Thymus (tissue), 11 donors: ENCODE measurements at regions not wholly inside any gene's neighbourhood (a gene's known extent, or its start where the extent isn't known, plus 50 kb on each side); places are given as distances from the start of the nearest gene placed in this dataset.

ENCODE experiments used
- DNase-seq, 9 donors: peaks; one replicate each; pipeline ENCODE4 v3.0.0-alpha.2; 2013; ENCODE audit warnings: low spot score in 9 of 9, low read depth in 6 of 9, missing footprints in 1 of 9
- H3K27ac ChIP-seq, 2 donors: one replicate each; pipeline ENCODE4 v1.5.1; 2013; ENCODE audit warnings: control low read depth in 1 of 2, low read depth in 1 of 2, low read length in 1 of 2, mild to moderate bottlenecking in 1 of 2, moderate library complexity in 1 of 2
- H3K27me3 ChIP-seq, 2 donors: one replicate each; pipeline ENCODE4 v1.5.1; 2013; ENCODE audit warnings: low read length in 1 of 2; ENCODE audit not compliant: control insufficient read depth in 2 of 2, insufficient read depth in 1 of 2
- H3K36me3 ChIP-seq, 2 donors: one replicate each; pipeline ENCODE4 v1.5.1; 2013; ENCODE audit warnings: low read length in 1 of 2, mild to moderate bottlenecking in 1 of 2, moderate library complexity in 1 of 2; ENCODE audit not compliant: control insufficient read depth in 2 of 2, insufficient read depth in 2 of 2
- H3K4me1 ChIP-seq, 2 donors: one replicate each; pipeline ENCODE4 v1.5.1; 2013; ENCODE audit warnings: low read length in 2 of 2; ENCODE audit not compliant: control insufficient read depth in 2 of 2, insufficient read depth in 2 of 2
- H3K4me3 ChIP-seq, 2 donors: one replicate each; pipeline ENCODE4 v1.5.1; 2013; ENCODE audit warnings: low read length in 2 of 2, control low read depth in 1 of 2, mild to moderate bottlenecking in 1 of 2
- H3K9me3 ChIP-seq, 2 donors: one replicate each; pipeline ENCODE4 v1.5.1; 2013; ENCODE audit warnings: low read length in 1 of 2, mild to moderate bottlenecking in 1 of 2; ENCODE audit not compliant: control insufficient read depth in 2 of 2, insufficient read depth in 1 of 2
- WGBS: extraction: QIAGEN DNeasy Blood & Tissue Kit; methylation state at CpG from one replicate; pipeline ENCODE4 v1.1.7; 2013; 5-methylcytosine and 5-hydroxymethylcytosine counted together
- donor health status: healthy.

GRCh38 chr9:129354498-129354897 lies 176.4 kb upstream of the IER5L start:
- H3K36me3 ChIP-seq = no peaks in the 10 kb centered on the region
- H3K9me3 ChIP-seq = peaks cover 0 to 16% of the 10 kb centered on the region in 2 donors
- H3K4me3 ChIP-seq = no peak overlapping the region
- H3K27ac ChIP-seq = no peak overlapping the region
- no peak for DNase-seq
- WGBS = 97% methylated on average over 7 of the region's 7 CpGs
- peaks cover 11 to 21% of the 10 kb centered on the region in 2 donors for H3K4me1 ChIP-seq
- peaks cover 11 to 32% of the 10 kb centered on the region in 2 donors for H3K27me3 ChIP-seq

DNA sequence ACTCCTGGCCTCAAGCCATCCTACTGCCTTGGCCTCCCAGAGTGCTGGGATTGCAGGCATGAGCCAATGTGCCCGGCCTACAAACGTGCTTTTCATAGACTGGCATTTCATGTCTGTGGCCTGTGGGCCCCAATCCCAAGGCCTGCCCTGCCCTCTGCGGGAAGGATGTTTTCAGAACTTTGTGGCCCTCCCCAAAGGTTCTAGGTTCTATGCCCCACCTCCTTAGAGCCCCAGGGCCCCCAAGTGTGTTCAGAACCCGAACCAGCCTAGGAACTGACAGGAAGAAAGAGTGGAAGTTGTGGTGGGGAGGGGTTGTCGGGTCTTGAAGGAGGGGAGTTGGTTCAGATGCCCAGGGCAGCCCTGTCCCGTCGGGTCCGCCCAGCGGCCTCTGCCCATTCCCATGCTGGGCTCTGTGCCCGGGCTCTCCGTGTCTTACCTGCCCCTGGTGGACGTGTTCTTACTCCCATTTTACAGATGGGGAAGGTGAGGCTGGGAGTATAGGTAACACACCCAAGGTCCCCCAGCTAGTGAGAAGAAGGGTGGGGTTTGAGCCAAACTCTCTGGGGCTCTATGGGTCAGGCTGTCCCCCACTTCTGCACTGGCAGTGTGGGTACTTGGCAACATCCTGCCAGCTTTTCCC lies 175.8 kb upstream of the IER5L start:
- peaks cover 11 to 21% of the 10 kb centered on the region in 2 donors for H3K4me1 ChIP-seq
- H3K27me3 ChIP-seq = peaks cover 11 to 35% of the 10 kb centered on the region in 2 donors
- peaks cover 0 to 16% of the 10 kb centered on the region in 2 donors for H3K9me3 ChIP-seq
- no peak for DNase-seq
- WGBS = 88% methylated on average over 12 of the region's 12 CpGs
- H3K36me3 ChIP-seq = no peaks in the 10 kb centered on the region
- no peak overlapping the region for H3K4me3 ChIP-seq
- no peak overlapping the region for H3K27ac ChIP-seq

- H3K27ac ChIP-seq = peak overlapping the region in 1 of 2 donors; percentile 26
- peaks cover 11 to 21% of the 10 kb centered on the region in 2 donors for H3K4me1 ChIP-seq
- no peaks in the 10 kb centered on the region for H3K36me3 ChIP-seq
- 22% methylated on average over 49 of the region's 49 CpGs for WGBS
- peaks cover 11 to 35% of the 10 kb centered on the region in 2 donors for H3K27me3 ChIP-seq
- DNase-seq = peak in 1 of 9 donors; percentile 29
- peak overlapping the region; percentile 22 to 42 for H3K4me3 ChIP-seq
- H3K9me3 ChIP-seq = peaks cover 0 to 16% of the 10 kb centered on the region in 2 donors
These were observed 174.2 kb upstream of the IER5L start for GRCh38 chr9:129352146-129352865.

- 6% methylated on average over 19 of the region's 19 CpGs for WGBS
- Histone ChIP-seq H3K27ac (no peak overlapping the region), H3K27me3 (peaks cover 11 to 35% of the 10 kb centered on the region in 2 donors), H3K9me3 (peaks cover 0 to 16% of the 10 kb centered on the region in 2 donors), H3K4me1 (peaks cover 12 to 24% of the 10 kb centered on the region in 2 donors), H3K4me3 (peak overlapping the region; percentile 22 to 42), H3K36me3 (no peaks in the 10 kb centered on the region)
- DNase-seq = no peak
These were observed 173.6 kb upstream of the IER5L start for GRCh38 chr9:129351642-129352145.

- H3K36me3 ChIP-seq = no peaks in the 10 kb centered on the region
These were observed 173.1 kb upstream of the IER5L start for GRCh38 chr9:129351058-129351641.

DNA sequence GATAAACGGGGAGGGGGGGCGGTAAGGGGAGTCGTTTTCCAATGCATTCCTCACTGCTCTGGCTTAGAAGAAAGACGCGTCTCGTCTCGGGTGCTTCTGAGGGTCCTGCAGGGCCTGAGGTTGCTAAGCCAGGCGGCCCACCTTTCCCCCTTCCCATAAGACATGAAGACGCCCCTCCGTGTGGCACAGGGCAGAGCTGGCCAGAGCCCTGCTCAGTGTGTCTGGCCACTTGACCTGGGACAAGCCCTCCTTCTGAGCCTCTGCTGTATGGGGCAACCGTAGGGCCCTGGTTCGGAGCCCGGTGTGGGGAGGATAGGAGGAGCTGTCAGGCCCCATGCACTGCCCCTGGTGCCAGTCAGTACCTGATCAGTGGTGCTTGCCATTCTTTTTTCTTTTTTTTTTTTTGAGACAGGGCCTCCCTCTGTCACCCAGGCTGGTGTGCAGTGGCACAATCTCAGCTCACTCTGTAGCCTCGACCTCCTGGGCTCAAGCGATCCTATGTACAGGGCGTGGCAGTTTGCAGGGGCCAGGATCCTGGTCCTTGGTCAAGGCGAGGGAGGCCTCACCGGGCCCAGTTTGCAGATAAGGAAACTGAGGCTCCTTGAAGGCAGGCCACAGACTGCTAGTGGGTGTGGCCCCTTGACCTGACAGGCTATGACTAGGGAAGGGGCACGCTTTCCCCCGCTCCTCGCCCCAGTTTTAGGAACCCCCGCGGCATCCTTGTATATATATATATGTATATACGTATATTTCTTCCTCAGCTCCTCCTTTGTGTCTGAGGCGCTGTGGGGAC lies 172.3 kb upstream of the IER5L start:
- no peak overlapping the region for H3K4me3 ChIP-seq
- no peaks in the 10 kb centered on the region for H3K36me3 ChIP-seq
- peaks cover 0 to 5% of the 10 kb centered on the region in 2 donors for H3K9me3 ChIP-seq
- peaks cover 15 to 32% of the 10 kb centered on the region in 2 donors for H3K4me1 ChIP-seq
- no peak for DNase-seq
- 88% methylated on average over 25 of the region's 25 CpGs for WGBS
- H3K27me3 ChIP-seq = peaks cover 11 to 35% of the 10 kb centered on the region in 2 donors
- no peak overlapping the region for H3K27ac ChIP-seq

More at GRCh38 chr9:129351058-129351641, 173.1 kb upstream of the IER5L start:
- Histone ChIP-seq H3K4me3 (no peak overlapping the region), H3K27me3 (peaks cover 11 to 35% of the 10 kb centered on the region in 2 donors), H3K27ac (no peak overlapping the region), H3K4me1 (peaks cover 15 to 29% of the 10 kb centered on the region in 2 donors), H3K9me3 (peaks cover 0 to 13% of the 10 kb centered on the region in 2 donors)
- WGBS = 56% methylated on average over 14 of the region's 14 CpGs
- no peak for DNase-seq

- Histone ChIP-seq H3K4me3 (no peak overlapping the region), H3K36me3 (no peaks in the 10 kb centered on the region), H3K4me1 (peaks cover 15 to 32% of the 10 kb centered on the region in 2 donors), H3K27me3 (peaks cover 11 to 35% of the 10 kb centered on the region in 2 donors), H3K9me3 (no peaks in the 10 kb centered on the region), H3K27ac (no peak overlapping the region)
- DNase-seq = no peak
- WGBS = 94% methylated on average over 5 of the region's 5 CpGs
These were observed 171.5 kb upstream of the IER5L start for GRCh38 chr9:129349665-129349947.

DNA sequence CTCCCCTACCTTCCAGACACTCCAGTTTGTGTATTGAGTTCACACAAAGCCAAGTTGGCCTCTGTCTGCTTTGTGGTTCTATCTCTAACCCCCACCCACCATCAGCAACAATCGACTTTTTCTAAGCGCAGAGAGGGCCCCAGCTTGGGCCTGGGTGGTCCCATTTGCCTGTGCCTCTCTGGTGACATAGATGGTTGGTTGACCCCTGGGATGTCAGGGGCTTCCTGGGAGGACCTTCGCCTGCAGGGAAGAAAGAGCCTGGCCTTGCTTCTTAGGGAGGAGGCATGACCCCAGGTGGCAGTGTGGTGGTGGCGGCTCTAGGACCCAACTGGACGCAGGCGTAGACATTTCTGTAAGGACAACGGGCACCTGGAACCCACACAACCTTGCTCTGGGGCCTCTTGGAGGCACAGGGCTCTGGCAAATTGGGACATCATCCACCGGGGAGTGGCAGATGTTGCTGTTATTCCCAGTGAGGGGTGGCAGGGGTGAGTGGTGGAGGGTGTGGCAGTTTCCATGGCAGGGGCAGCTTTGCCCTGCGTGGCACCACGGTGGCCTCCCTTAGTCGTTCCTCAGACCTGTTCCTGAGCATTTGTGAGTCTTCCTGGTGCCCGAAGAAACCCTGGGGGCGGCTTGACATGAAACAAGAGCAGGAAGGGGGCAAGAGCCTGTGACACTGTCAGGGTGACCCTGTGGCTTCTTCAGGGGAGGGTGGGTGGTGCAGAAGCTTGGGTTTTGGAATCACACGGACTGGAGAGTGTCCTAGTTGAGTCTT lies 171.0 kb upstream of the IER5L start:
- Histone ChIP-seq H3K36me3 (no peaks in the 10 kb centered on the region), H3K9me3 (no peaks in the 10 kb centered on the region), H3K4me3 (no peak overlapping the region), H3K27ac (no peak overlapping the region), H3K27me3 (peaks cover 11 to 35% of the 10 kb centered on the region in 2 donors), H3K4me1 (peaks cover 15 to 33% of the 10 kb centered on the region in 2 donors)
- 87% methylated on average over 14 of the region's 14 CpGs for WGBS
- no peak for DNase-seq
